ENCODE measurements at regions not wholly inside any gene's neighbourhood (a gene's known extent, or its start where the extent isn't known, plus 50 kb on each side); places are given as distances from the start of the nearest gene placed in this dataset.

DNA sequence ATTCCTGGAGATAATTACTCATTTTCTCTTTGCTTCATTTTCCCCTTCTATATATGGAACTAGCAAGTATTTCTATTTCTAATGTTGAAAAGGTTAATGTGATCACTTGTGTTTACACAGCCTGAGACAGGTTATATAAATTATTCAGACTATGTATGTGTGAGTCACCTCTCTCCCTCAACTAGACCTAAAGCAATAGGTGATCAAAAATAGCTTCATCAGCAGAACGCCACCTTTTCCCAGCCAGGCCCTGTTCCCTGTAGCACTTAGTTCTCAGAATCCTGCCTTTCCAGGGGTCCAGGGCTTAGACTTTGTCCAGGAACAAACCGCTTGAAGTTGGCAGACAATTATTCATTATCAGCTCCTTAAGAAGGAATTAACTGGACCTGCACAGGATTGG, 125.3 kb upstream of the EXOC2 start (continued):
- no peak for TF ChIP-seq REST (tag by site-specific recombination; IDR thresholded peaks at IDR 0.05)
- TF ChIP-seq ZNF518A (tag by site-specific recombination; conservative IDR thresholded peaks at IDR 0.05; ENCODE audit: low read depth), result no peak

DNA sequence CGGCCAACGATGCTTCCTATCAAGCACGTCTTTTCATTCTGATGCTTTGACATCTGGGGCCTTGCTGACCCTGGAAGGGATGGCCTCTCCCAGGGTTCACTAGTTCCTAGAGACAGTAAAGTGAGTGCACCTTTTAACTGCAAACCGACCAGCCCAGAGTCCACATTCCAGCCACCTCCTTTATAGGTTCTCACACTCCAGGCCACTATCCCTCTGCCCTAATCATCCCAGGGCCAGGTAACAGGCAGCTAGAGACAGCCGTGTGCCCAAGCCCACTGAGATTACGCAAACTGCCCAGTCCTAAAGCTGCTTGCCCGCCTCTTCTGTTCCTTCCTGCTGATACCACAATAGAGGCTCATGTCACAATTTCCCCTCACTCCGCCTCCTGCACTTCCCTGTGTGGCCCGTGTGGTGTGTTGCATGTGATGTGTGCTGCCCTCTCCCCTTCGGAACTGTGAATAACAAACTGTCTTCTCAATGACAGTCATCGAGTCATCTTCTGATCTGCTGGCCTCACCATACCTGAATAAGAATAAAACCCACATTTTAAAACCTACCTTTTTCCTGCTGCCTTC, 123.7 kb upstream of the EXOC2 start:
- CTCF ChIA-PET, result no interaction called here
- Histone ChIP-seq H3K27ac (ENCODE audit: extremely low read depth, low read depth, low read length) (no peak overlapping the region), H3K36me3 (ENCODE audit: control insufficient read depth in 2 of 2, insufficient read depth in 1 of 2, low read length in 2 of 2) (no peaks in the 10 kb centered on the region), H3K4me3 (ENCODE audit: low read depth, low read length) (no peak overlapping the region), H3K4me1 (ENCODE audit: control insufficient read depth, insufficient read depth, low read length) (no peaks in the 10 kb centered on the region), H3K9me3 (ENCODE audit: control insufficient read depth, insufficient read depth, low read depth, low read length) (no peaks in the 10 kb centered on the region)
- POLR2A ChIA-PET, result no interaction called here
- TF ChIP-seq KLF10 (tag by site-specific recombination; IDR thresholded peaks at IDR 0.05), result no peak
- no peak for TF ChIP-seq ZNF785 (tag by site-specific recombination; IDR thresholded peaks at IDR 0.05)
- no peak for TF ChIP-seq ZNF488 (tag by site-specific recombination; IDR thresholded peaks at IDR 0.05)
- TF ChIP-seq ZNF600 (tag by site-specific recombination; IDR thresholded peaks at IDR 0.05), result no peak
- no peak for TF ChIP-seq ZNF558 (tag by site-specific recombination; IDR thresholded peaks at IDR 0.05)
- no peak for TF ChIP-seq ZFHX2 (tag by site-specific recombination; conservative IDR thresholded peaks at IDR 0.05)
- TF ChIP-seq ZNF184 (tag by site-specific recombination; IDR thresholded peaks at IDR 0.05), result no peak
- no peak for TF ChIP-seq ZNF274 (IDR thresholded peaks at IDR 0.05; ENCODE audit: low read length)
- no peak for TF ChIP-seq ZNF274 (tag by site-specific recombination; IDR thresholded peaks at IDR 0.05; ENCODE audit: borderline replicate concordance)

DNA sequence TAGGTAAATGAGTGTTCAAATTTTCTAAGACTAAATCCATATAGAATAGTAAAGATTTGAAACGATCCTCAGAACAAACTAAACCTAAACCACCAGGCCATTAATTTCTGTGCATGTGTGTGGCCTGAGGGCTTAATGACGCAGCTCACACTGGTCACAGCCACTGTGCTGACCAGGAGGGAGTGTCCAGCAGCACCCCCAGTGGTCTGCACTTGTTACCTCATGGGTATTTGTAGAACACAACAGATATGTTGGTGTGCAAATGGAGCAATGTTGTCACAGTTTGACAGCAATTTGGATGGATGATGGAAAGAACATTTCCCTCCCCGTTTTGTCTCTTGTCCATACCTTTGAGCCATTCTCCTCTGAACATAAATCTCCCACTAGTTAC, 122.4 kb upstream of the EXOC2 start:
- Histone ChIP-seq H3K36me3 (ENCODE audit: control insufficient read depth in 2 of 2, insufficient read depth in 1 of 2, low read length in 2 of 2) (no peaks in the 10 kb centered on the region), H3K4me3 (ENCODE audit: low read depth, low read length) (no peak overlapping the region), H3K9me3 (ENCODE audit: control insufficient read depth, insufficient read depth, low read depth, low read length) (no peaks in the 10 kb centered on the region), H3K4me1 (ENCODE audit: control insufficient read depth, insufficient read depth, low read length) (no peaks in the 10 kb centered on the region), H3K27ac (ENCODE audit: extremely low read depth, low read depth, low read length) (no peak overlapping the region)
- POLR2A ChIA-PET, result no interaction called here
- CTCF ChIA-PET, result interaction anchor here (0.5 to 2.1 kb wide), 3 partner anchors 18 to 621 kb away, joined by 3 to 8 read pairs (median 6); no protein-coding TSS in a partner anchor
- TF ChIP-seq ZNF398 (tag by site-specific recombination; IDR thresholded peaks at IDR 0.05) (no peak), ZNF521 (tag by site-specific recombination; IDR thresholded peaks at IDR 0.05) (no peak), ZNF548 (tag by site-specific recombination; IDR thresholded peaks at IDR 0.05) (no peak), ZNF19 (tag by site-specific recombination; IDR thresholded peaks at IDR 0.05; ENCODE audit: low read depth) (no peak), YY1 (tag by site-specific recombination; IDR thresholded peaks at IDR 0.05) (no peak), ZEB2 (tag by site-specific recombination; IDR thresholded peaks at IDR 0.05) (no peak), KLF16 (tag by site-specific recombination; IDR thresholded peaks at IDR 0.05) (no peak)
- TF ChIP-seq, protein P1, sequence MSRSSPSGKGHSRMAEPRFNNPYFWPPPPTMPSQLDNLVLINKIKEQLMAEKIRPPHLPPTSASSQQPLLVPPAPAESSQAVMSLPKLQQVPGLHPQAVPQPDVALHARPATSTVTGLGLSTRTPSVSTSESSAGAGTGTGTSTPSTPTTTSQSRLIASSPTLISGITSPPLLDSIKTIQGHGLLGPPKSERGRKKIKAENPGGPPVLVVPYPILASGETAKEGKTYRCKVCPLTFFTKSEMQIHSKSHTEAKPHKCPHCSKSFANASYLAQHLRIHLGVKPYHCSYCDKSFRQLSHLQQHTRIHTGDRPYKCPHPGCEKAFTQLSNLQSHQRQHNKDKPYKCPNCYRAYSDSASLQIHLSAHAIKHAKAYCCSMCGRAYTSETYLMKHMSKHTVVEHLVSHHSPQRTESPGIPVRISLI (tag by site-specific recombination; IDR thresholded peaks at IDR 0.05), result no peak
